Glomerular endothelial cell (primary cell): ENCODE measurements at regions not wholly inside any gene's neighbourhood (a gene's known extent, or its start where the extent isn't known, plus 50 kb on each side); places are given as distances from the start of the nearest gene placed in this dataset.
"Not testable (repeated sequence)": the region's sequence is repeated elsewhere in the genome, so short reads cannot be mapped to it uniquely, and the experiment has no call there.

Experiments
- DNase-seq: peaks from one replicate; pipeline ENCODE4 v3.0.0-alpha.2; 2011; ENCODE audit warnings: low read depth, low spot score; ENCODE audit errors: extremely low read depth

GRCh38 chr5:162209005-162209605 is 141.5 kb downstream of the GABRG2 start:
- no peak for DNase-seq

GRCh38 chr5:162214551-162214950 is 147.0 kb downstream of the GABRG2 start:
- DNase-seq: no peak

- DNase-seq: no peak
Observed at GRCh38 chr5:162217037-162217436, 149.5 kb downstream of the GABRG2 start.

- no peak for DNase-seq
Observed at GRCh38 chr5:162221910-162222309, 154.3 kb downstream of the GABRG2 start.

- DNase-seq: no peak
Observed at GRCh38 chr5:162227075-162227474, 159.5 kb downstream of the GABRG2 start.

- no peak for DNase-seq
Observed at GRCh38 chr5:162230348-162230747, 162.8 kb downstream of the GABRG2 start.

GRCh38 chr5:162231522-162231921 is 163.9 kb downstream of the GABRG2 start:
- no peak for DNase-seq

GRCh38 chr5:162240734-162241133 is 173.2 kb downstream of the GABRG2 start:
- DNase-seq: no peak

- no peak for DNase-seq
Observed at GRCh38 chr5:162242416-162242815, 174.8 kb downstream of the GABRG2 start.

- no peak for DNase-seq
Observed at GRCh38 chr5:162243651-162244050, 176.1 kb downstream of the GABRG2 start.

GRCh38 chr5:162248107-162248713 is 180.6 kb downstream of the GABRG2 start:
- DNase-seq: no peak

GRCh38 chr5:162256711-162257110 is 189.1 kb downstream of the GABRG2 start:
- DNase-seq: no peak

- DNase-seq: no peak
Observed at GRCh38 chr5:162268694-162269481, 201.3 kb downstream of the GABRG2 start.

- DNase-seq: no peak
Observed at GRCh38 chr5:162272417-162272816, 204.8 kb downstream of the GABRG2 start.

GRCh38 chr5:162274679-162275078 is 207.1 kb downstream of the GABRG2 start:
- no peak for DNase-seq

- not testable (repeated sequence) for DNase-seq
Observed at GRCh38 chr5:162275387-162275786, 207.8 kb downstream of the GABRG2 start.

- no peak for DNase-seq
Observed at GRCh38 chr5:162282191-162282590, 214.6 kb downstream of the GABRG2 start.

GRCh38 chr5:162283609-162284008 is 216.0 kb downstream of the GABRG2 start:
- no peak for DNase-seq

- DNase-seq: no peak
Observed at GRCh38 chr5:162288647-162289296, 221.2 kb downstream of the GABRG2 start.

GRCh38 chr5:162289489-162289888 is 221.9 kb downstream of the GABRG2 start:
- no peak for DNase-seq

GRCh38 chr5:162299793-162300192 is 232.2 kb downstream of the GABRG2 start:
- no peak for DNase-seq
